Adrenal gland (tissue), 9 donors: ENCODE measurements at regions not wholly inside any gene's neighbourhood (a gene's known extent, or its start where the extent isn't known, plus 50 kb on each side); places are given as distances from the start of the nearest gene placed in this dataset.

Experiments
- DNase-seq, 7 donors: peaks; one replicate each; pipeline ENCODE4 v3.0.0-alpha.2; 2019 to 2020
- H3K27ac ChIP-seq, 5 donors: fragments of 200-600 bp; sonication (generic) in 4 of 5; 1 replicate in 3 of 5; 2 replicates in 2 of 5; pipeline versions ENCODE4 v1.5.1 to v1.8.0; 2016 to 2020; ENCODE audit warnings: mild to moderate bottlenecking in 1 of 5
- H3K27me3 ChIP-seq: fragments of 200-600 bp; 2 replicates; pipeline ENCODE4 v1.8.0; 2021
- H3K36me3 ChIP-seq, 2 donors: fragments of 200-600 bp; replicated peaks in 1 of 2; 1 replicate in 1 of 2; 2 replicates in 1 of 2; pipeline versions ENCODE4 v1.5.1 to v1.8.0; 2018 to 2022
- H3K4me1 ChIP-seq, 2 donors: fragments of 200-600 bp; replicated peaks in 1 of 2; 1 replicate in 1 of 2; 2 replicates in 1 of 2; pipeline versions ENCODE4 v1.5.1 to v1.8.0; 2018 to 2021
- H3K4me3 ChIP-seq, 4 donors: fragments of 200-600 bp; sonication (generic) in 3 of 4; one replicate each; pipeline ENCODE4 v1.5.1; 2016 to 2018
- H3K9me3 ChIP-seq, 3 donors: fragments of 200-600 bp; sonication (generic) in 1 of 3; replicated peaks in 1 of 3; 1 replicate in 2 of 3; 2 replicates in 1 of 3; pipeline versions ENCODE4 v1.5.1 to v1.8.0; 2016 to 2021
- CTCF ChIP-seq, 6 experiments: fragments of 450-650 bp in 4 of 6; fragments of 200-600 bp in 2 of 6; sonication (generic) in 1 of 6; IDR thresholded peaks; 1 replicate in 5 of 6; 2 replicates in 1 of 6; pipeline versions ENCODE4 v1.5.1 to v1.8.0; 2016 to 2021; ENCODE audit warnings: antibody characterized with exemption in 6 of 6, mild to moderate bottlenecking in 2 of 6, moderate library complexity in 1 of 6
- POLR2A ChIP-seq, 2 donors: fragments of 450-650 bp; IDR thresholded peaks; one replicate each; pipeline ENCODE4 v1.6.1; 2017; ENCODE audit warnings: antibody characterized with exemption in 2 of 2, mild to moderate bottlenecking in 2 of 2, moderate library complexity in 1 of 2
- WGBS, 4 donors: extraction: QIAGEN DNeasy Blood & Tissue Kit in 2 of 4; methylation state at CpG; one replicate each; pipeline versions ENCODE4 v1.1.5 to v1.1.7; 2013 to 2017; 5-methylcytosine and 5-hydroxymethylcytosine counted together
- intact Hi-C, 2 donors: fragments of 100-400 bp; cut with DNase I; formaldehyde crosslinking; loops; one replicate each; pipeline versions ENCODE4 v1.14.1 to v1.15.0; 2022 to 2023
- donor health status: healthy with polysubstance abuse.
- donor health status: Bipolar disorder and iron deficiency.
- donor health status: DM: yes; HTN: yes; CAD: no.
- donor health status: DM: no; HTN: no; CAD: no.
- donor health status: DM: no; HTN: no; CAD: no.

GRCh38 chr3:182241196-182241765 is 529.6 kb downstream of the SOX2 start:
- Histone ChIP-seq H3K4me1 (peaks cover 0 to 15% of the 10 kb centered on the region in 2 donors), H3K9me3 (no peaks in the 10 kb centered on the region), H3K36me3 (no peaks in the 10 kb centered on the region), H3K27me3 (no peaks in the 10 kb centered on the region), H3K4me3 (no peak overlapping the region), H3K27ac (peak overlapping the region in 2 of 5 donors; percentile 22 to 54)
- DNase-seq: no peak
- TF ChIP-seq POLR2A (IDR thresholded peaks at IDR 0.05) (no peak), CTCF (IDR thresholded peaks at IDR 0.05) (no peak)
- intact Hi-C loops: no loop called here
- WGBS, 4 donors: 82 to 88% (median 84%) methylated on average over 8 of the region's 8 CpGs

- TF ChIP-seq CTCF (IDR thresholded peaks at IDR 0.05): no peak
- TF ChIP-seq POLR2A (IDR thresholded peaks at IDR 0.05): no peak
- intact Hi-C loops: no loop called here
These were observed 530.2 kb downstream of the SOX2 start for GRCh38 chr3:182241766-182242488.

GRCh38 chr3:182242489-182242942 is 530.8 kb downstream of the SOX2 start:
- H3K36me3 ChIP-seq: no peaks in the 10 kb centered on the region
- intact Hi-C loops: no loop called here
- no peak for DNase-seq
- TF ChIP-seq CTCF (IDR thresholded peaks at IDR 0.05): no peak
- TF ChIP-seq POLR2A (IDR thresholded peaks at IDR 0.05): no peak
- no peaks in the 10 kb centered on the region for H3K27me3 ChIP-seq
- H3K4me1 ChIP-seq: peaks cover 0 to 15% of the 10 kb centered on the region in 2 donors
- H3K9me3 ChIP-seq: no peaks in the 10 kb centered on the region
- H3K4me3 ChIP-seq: no peak overlapping the region
- H3K27ac ChIP-seq: peak overlapping the region in 1 of 5 donors; percentile 54

More at GRCh38 chr3:182241766-182242488, 530.2 kb downstream of the SOX2 start:
- Histone ChIP-seq H3K36me3 (no peaks in the 10 kb centered on the region), H3K4me3 (no peak overlapping the region), H3K9me3 (no peaks in the 10 kb centered on the region), H3K4me1 (peaks cover 0 to 15% of the 10 kb centered on the region in 2 donors), H3K27ac (peak overlapping the region in 2 of 5 donors; percentile 22 to 54), H3K27me3 (no peaks in the 10 kb centered on the region)
- peak; percentile 19 to 91 (median 45) for DNase-seq
- WGBS, 4 donors: 56 to 65% (median 62%) methylated on average over 15 of the region's 15 CpGs

- intact Hi-C loops: no loop called here
- no peak for DNase-seq
- Histone ChIP-seq H3K9me3 (no peaks in the 10 kb centered on the region), H3K4me3 (no peak overlapping the region), H3K36me3 (no peaks in the 10 kb centered on the region), H3K27me3 (no peaks in the 10 kb centered on the region), H3K4me1 (peaks cover 0 to 15% of the 10 kb centered on the region in 2 donors), H3K27ac (peak overlapping the region in 1 of 5 donors; percentile 54)
- 0 to 34% (median 24%) methylated on average over 1 of the region's 1 CpG for WGBS, 4 donors
- TF ChIP-seq POLR2A (IDR thresholded peaks at IDR 0.05): no peak
- TF ChIP-seq CTCF (IDR thresholded peaks at IDR 0.05): no peak
These were observed 531.9 kb downstream of the SOX2 start for GRCh38 chr3:182243625-182244024.
